ENCODE measurements at regions not wholly inside any gene's neighbourhood (a gene's known extent, or its start where the extent isn't known, plus 50 kb on each side); places are given as distances from the start of the nearest gene placed in this dataset.

DNA sequence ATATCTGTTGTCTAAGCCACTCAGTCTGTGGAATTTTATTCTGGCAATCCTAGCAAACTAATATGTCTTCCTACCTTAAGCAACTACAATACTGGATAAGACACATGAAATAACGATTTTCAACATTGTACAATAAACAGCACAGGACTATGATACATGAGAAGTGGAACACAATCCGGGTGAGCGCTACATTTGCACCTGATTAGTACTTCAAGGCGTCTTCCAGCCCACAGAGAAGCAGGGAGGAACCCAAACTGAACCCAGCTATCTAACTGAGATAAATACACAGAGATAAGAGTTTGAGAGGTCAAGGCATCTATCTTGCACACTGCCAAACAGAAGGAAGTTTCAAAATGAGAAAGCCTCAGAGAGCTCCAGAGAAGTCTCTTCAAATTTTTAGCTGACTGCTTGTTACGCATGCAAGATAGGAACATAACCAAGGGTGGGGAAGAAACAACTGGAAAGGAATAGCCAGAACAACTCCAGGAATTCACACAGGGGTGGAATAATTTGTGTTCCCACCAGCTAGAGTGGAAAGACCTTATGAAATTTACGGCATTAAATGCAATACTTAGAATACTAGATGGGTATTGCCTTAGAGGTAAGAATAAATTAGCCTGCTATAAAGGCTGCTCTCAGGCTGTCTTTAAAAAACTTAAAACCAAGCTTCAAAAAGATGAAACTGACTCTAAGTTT lies 481.8 kb downstream of the MTRR start:
- WGBS (ENCODE audit: low lambda C conversion rate) = 16% methylated on average over 6 of the region's 6 CpGs

More for the DNA sequence above, 481.8 kb downstream of the MTRR start:
- Histone ChIP-seq H3K27me3 (ENCODE audit: control insufficient read depth in 1 of 2, insufficient read depth in 2 of 2, low read length in 2 of 2) (no peaks in the 10 kb centered on the region), H4K20me1 (ENCODE audit: insufficient read depth, low read length) (no peaks in the 10 kb centered on the region), H3K4me1 (ENCODE audit: insufficient read depth, low read length) (no peaks in the 10 kb centered on the region), H3K36me3 (replicated peaks in 1 of 2; ENCODE audit: control insufficient read depth in 1 of 2, insufficient read depth in 2 of 2, low read length in 2 of 2) (no peaks in the 10 kb centered on the region), H3K4me2 (ENCODE audit: low read depth, low read length) (no peak overlapping the region), H3K4me3 (replicated peaks in 1 of 3; ENCODE audit: insufficient read depth in 1 of 3, low read depth in 2 of 3, low read length in 3 of 3) (no peak overlapping the region), H3K27ac (ENCODE audit: extremely low read length, insufficient read depth, low read length) (no peak overlapping the region), H2AFZ (ENCODE audit: low read length) (no peak overlapping the region), H3K9ac (ENCODE audit: insufficient read depth, low read depth, low read length) (no peak overlapping the region), H3K9me3 (ENCODE audit: low read length) (peaks cover 27% of the 10 kb centered on the region), H3K79me2 (ENCODE audit: insufficient read depth, low read length) (no peaks in the 10 kb centered on the region)
- DNase-seq (ENCODE audit: low spot score) (no peak), FAIRE-seq (no peak), ATAC-seq (no peak)
- POLR2A ChIA-PET = no interaction called here
- intact Hi-C loops (cut with micrococcal nuclease; ENCODE audit: unreplicated experiment) (no loop called here), in situ Hi-C loops (cut with HindIII; ENCODE audit: extremely low pct_ligation_motif_present, low pct_unique_long_range_greater_than_20kb) (no loop called here)
- no TSS peak for BruUV-seq (replicated peaks)
- TF ChIP-seq, protein P1, sequence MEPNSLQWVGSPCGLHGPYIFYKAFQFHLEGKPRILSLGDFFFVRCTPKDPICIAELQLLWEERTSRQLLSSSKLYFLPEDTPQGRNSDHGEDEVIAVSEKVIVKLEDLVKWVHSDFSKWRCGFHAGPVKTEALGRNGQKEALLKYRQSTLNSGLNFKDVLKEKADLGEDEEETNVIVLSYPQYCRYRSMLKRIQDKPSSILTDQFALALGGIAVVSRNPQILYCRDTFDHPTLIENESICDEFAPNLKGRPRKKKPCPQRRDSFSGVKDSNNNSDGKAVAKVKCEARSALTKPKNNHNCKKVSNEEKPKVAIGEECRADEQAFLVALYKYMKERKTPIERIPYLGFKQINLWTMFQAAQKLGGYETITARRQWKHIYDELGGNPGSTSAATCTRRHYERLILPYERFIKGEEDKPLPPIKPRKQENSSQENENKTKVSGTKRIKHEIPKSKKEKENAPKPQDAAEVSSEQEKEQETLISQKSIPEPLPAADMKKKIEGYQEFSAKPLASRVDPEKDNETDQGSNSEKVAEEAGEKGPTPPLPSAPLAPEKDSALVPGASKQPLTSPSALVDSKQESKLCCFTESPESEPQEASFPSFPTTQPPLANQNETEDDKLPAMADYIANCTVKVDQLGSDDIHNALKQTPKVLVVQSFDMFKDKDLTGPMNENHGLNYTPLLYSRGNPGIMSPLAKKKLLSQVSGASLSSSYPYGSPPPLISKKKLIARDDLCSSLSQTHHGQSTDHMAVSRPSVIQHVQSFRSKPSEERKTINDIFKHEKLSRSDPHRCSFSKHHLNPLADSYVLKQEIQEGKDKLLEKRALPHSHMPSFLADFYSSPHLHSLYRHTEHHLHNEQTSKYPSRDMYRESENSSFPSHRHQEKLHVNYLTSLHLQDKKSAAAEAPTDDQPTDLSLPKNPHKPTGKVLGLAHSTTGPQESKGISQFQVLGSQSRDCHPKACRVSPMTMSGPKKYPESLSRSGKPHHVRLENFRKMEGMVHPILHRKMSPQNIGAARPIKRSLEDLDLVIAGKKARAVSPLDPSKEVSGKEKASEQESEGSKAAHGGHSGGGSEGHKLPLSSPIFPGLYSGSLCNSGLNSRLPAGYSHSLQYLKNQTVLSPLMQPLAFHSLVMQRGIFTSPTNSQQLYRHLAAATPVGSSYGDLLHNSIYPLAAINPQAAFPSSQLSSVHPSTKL (CRISPR knock-in tag; IDR thresholded peaks at IDR 0.05) = no peak
- TF ChIP-seq GZF1 (CRISPR knock-in tag; IDR thresholded peaks at IDR 0.05) = no peak
- no peak for TF ChIP-seq RXRA (CRISPR knock-in tag; IDR thresholded peaks at IDR 0.05)
- TF ChIP-seq CREB1 (IDR thresholded peaks at IDR 0.05) = no peak
- TF ChIP-seq CREB1 (CRISPR knock-in tag; IDR thresholded peaks at IDR 0.05) = no peak
- TF ChIP-seq MTF1 (CRISPR knock-in tag; IDR thresholded peaks at IDR 0.05) = no peak
- no peak for TF ChIP-seq HIC2 (CRISPR knock-in tag; IDR thresholded peaks at IDR 0.05; ENCODE audit: low read depth)
- no peak for TF ChIP-seq ZNF30 (CRISPR knock-in tag; IDR thresholded peaks at IDR 0.05)
- TF ChIP-seq, protein P2, sequence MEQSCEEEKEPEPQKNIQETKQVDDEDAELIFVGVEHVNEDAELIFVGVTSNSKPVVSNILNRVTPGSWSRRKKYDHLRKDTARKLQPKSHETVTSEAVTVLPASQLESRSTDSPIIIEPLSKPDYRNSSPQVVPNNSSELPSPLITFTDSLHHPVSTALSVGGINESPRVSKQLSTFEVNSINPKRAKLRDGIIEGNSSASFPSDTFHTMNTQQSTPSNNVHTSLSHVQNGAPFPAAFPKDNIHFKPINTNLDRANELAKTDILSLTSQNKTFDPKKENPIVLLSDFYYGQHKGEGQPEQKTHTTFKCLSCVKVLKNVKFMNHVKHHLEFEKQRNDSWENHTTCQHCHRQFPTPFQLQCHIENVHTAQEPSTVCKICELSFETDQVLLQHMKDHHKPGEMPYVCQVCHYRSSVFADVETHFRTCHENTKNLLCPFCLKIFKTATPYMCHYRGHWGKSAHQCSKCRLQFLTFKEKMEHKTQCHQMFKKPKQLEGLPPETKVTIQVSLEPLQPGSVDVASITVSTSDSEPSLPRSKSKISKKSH (CRISPR knock-in tag; IDR thresholded peaks at IDR 0.05; ENCODE audit: borderline replicate concordance) = no peak
- TF ChIP-seq SIN3A (IDR thresholded peaks at IDR 0.05; ENCODE audit: borderline replicate concordance, low read depth, low read length) = no peak
- TF ChIP-seq, protein P3, sequence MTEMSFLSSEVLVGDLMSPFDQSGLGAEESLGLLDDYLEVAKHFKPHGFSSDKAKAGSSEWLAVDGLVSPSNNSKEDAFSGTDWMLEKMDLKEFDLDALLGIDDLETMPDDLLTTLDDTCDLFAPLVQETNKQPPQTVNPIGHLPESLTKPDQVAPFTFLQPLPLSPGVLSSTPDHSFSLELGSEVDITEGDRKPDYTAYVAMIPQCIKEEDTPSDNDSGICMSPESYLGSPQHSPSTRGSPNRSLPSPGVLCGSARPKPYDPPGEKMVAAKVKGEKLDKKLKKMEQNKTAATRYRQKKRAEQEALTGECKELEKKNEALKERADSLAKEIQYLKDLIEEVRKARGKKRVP (CRISPR knock-in tag; IDR thresholded peaks at IDR 0.05) = no peak
- no peak for TF ChIP-seq ZEB1 (IDR thresholded peaks at IDR 0.05; ENCODE audit: insufficient replicate concordance, low read depth)
- TF ChIP-seq ZNF7 (CRISPR knock-in tag; IDR thresholded peaks at IDR 0.05) = no peak
- TF ChIP-seq MTA1 (CRISPR knock-in tag; IDR thresholded peaks at IDR 0.05; ENCODE audit: borderline replicate concordance) = no peak
- CTCF ChIA-PET (ENCODE audit: low intra/inter-chr PET ratio, low total read pairs) = no interaction called here
